GM12873 (cell line): ENCODE measurements at regions not wholly inside any gene's neighbourhood (a gene's known extent, or its start where the extent isn't known, plus 50 kb on each side); places are given as distances from the start of the nearest gene placed in this dataset.

Source experiments
- CTCF ChIP-seq: IDR thresholded peaks from 2 replicates; pipeline ENCODE4 v1.5.1; 2012; ENCODE audit warnings: low read depth, mild to moderate bottlenecking, moderate library complexity, low read length, control low read depth; ENCODE audit not compliant: insufficient read depth; ENCODE audit errors: missing control alignments

GRCh38 chr1:88311907-88312306 is 372.2 kb upstream of the PKN2 start:
- no peak for TF ChIP-seq CTCF

GRCh38 chr1:88317396-88317795 is 366.7 kb upstream of the PKN2 start:
- no peak for TF ChIP-seq CTCF

- no peak for TF ChIP-seq CTCF
These were observed 365.3 kb upstream of the PKN2 start for GRCh38 chr1:88318740-88319139.

- no peak for TF ChIP-seq CTCF
These were observed 363.8 kb upstream of the PKN2 start for GRCh38 chr1:88320291-88320690.

GRCh38 chr1:88321706-88322105 is 362.4 kb upstream of the PKN2 start:
- no peak for TF ChIP-seq CTCF

- no peak for TF ChIP-seq CTCF
These were observed 359.2 kb upstream of the PKN2 start for GRCh38 chr1:88324899-88325298.

- no peak for TF ChIP-seq CTCF
These were observed 356.4 kb upstream of the PKN2 start for GRCh38 chr1:88327391-88328267.
